ENCODE measurements at regions not wholly inside any gene's neighbourhood (a gene's known extent, or its start where the extent isn't known, plus 50 kb on each side); places are given as distances from the start of the nearest gene placed in this dataset.

DNA sequence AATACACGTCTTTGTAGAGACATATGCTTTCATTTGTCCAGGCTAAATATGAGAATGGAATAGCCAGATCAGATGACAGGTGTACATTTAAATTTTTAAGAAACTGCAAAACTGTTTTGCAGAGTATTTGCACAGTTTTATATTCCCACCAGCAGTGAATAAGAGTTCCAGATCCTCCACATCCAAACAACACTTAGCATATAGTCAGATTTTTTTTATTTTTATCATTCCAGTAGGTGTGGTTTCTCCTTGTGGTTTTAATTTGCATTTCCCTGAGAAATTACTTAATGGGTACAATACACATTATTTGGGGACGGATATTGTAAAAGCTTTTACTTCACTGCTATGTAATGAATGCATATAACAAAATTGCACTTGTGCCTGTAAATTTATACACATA is 56.7 kb upstream of the IRF2 start:
- DNase-seq (ENCODE audit: low read depth), result no peak
- H3K4me3 ChIP-seq (ENCODE audit: control insufficient read depth, low read depth, low read length), result no peak overlapping the region
- TF ChIP-seq CTCF (IDR thresholded peaks at IDR 0.05; ENCODE audit: control insufficient read depth, insufficient read depth, low read depth, low read length, missing control alignments), result no peak

- no peak for TF ChIP-seq CTCF (IDR thresholded peaks at IDR 0.05; ENCODE audit: control insufficient read depth, insufficient read depth, low read depth, low read length, missing control alignments)
- DNase-seq (ENCODE audit: low read depth), result no peak
- no peak overlapping the region for H3K4me3 ChIP-seq (ENCODE audit: control insufficient read depth, low read depth, low read length)
These were observed 54.9 kb upstream of the IRF2 start for GRCh38 chr4:184529283-184529682.

DNA sequence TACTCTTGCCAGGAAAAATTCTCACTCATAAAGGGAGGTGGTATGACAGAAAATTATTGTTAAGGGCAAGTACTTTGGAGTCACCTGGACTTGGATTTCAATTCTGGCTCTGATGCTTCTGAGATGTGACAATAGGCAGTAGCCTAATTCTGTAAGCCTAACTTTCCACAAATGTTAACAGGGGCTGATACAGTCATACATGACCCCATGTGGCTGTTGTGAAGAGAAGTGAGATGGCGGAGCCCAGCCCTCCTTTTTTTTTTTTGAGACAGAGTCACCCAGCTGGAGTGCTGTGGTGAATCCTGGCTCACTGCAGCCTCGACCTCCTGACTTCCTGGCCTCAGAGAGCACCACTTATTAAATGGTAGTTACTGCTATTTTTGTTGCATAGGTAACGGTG is 54.4 kb upstream of the IRF2 start:
- no peak overlapping the region for H3K4me3 ChIP-seq (ENCODE audit: control insufficient read depth, low read depth, low read length)
- no peak for TF ChIP-seq CTCF (IDR thresholded peaks at IDR 0.05; ENCODE audit: control insufficient read depth, insufficient read depth, low read depth, low read length, missing control alignments)
- no peak for DNase-seq (ENCODE audit: low read depth)

DNA sequence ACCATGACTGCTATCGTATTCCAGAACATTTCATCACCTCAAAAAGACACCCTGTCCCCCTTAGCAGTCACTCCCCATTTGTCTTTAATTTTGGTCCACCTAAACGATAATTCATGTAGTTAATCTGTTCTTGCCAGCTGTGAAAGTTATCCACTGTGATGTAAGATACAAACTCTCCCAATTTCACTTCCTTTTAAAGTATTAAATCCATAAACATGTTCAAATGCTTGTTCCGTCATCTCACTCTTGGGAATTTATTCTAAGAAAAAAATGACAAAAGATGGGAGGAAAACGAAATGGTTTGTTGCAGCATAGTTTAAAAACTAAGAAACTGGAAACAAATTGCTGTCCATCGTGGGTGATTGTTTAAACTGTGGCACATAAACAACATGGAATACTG is 53.7 kb upstream of the IRF2 start:
- no peak for DNase-seq (ENCODE audit: low read depth)
- no peak overlapping the region for H3K4me3 ChIP-seq (ENCODE audit: control insufficient read depth, low read depth, low read length)
- no peak for TF ChIP-seq CTCF (IDR thresholded peaks at IDR 0.05; ENCODE audit: control insufficient read depth, insufficient read depth, low read depth, low read length, missing control alignments)

DNA sequence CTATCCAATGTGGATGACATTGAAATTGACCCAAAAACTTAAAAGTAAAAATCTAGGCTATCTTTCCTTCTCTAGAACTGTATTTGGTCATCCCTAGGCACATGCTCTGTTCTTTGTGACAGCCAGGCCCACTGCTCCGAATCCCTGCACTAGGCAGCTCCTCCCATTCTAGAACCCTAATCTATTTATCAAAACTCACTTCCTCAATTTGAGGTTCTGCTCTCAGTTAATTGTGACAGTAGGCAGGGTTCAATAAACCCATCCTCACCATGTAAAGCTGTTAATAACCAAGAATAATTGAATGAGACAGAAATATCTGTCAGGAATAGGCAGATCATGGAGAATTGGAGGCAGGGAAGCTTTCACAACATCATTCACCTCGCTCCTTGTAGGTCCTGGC is 51.9 kb upstream of the IRF2 start:
- no peak for DNase-seq (ENCODE audit: low read depth)
- no peak overlapping the region for H3K4me3 ChIP-seq (ENCODE audit: control insufficient read depth, low read depth, low read length)
- TF ChIP-seq CTCF (IDR thresholded peaks at IDR 0.05; ENCODE audit: control insufficient read depth, insufficient read depth, low read depth, low read length, missing control alignments), result no peak
